VCaP (cell line): ENCODE measurements at regions not wholly inside any gene's neighbourhood (a gene's known extent, or its start where the extent isn't known, plus 50 kb on each side); places are given as distances from the start of the nearest gene placed in this dataset.

Source experiments
- H3K27ac ChIP-seq: fragments of 450-650 bp; 2 replicates; pipeline ENCODE4 v1.5.1; 2017
- TF ChIP-seq, protein P1 (sequence below): fragments of 450-650 bp; conservative IDR thresholded peaks from 2 replicates; pipeline ENCODE4 v1.5.1; 2017; ENCODE audit warnings: mild to moderate bottlenecking, moderate library complexity

DNA sequence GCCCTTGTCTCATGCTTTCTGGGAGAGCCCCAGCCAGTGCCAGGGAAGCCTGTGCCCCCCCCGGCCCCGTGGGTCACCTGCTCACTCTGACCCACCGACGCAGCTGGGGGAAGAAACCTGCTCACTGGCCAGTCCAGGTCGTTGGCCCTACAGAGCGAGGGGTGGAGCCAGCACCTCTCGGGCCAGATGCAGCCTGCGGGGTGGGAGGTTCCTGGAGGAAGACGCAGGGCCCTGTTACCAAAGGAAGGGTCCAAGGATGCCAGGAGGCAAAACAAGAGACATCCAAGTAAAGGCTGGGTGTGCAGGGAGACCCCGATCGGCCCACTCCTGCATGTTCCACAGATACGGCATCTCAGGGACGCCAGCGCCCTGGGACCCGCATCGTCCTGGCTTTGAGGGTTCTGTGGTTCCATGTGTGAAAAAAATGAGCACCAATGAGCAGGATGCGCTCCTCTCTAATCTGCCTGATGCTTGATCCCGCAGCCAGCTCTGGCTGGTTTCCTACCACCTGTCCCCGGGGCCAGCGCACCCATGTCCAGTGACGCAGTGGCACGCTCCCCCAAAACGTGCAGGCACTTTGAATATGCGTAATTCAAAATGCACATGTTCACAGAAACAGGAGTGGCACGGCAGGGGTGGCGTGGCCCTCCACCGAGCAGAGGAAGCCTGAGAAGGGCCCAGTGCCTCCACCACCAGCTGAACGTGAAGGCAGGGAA lies 66.0 kb upstream of the GALNT9 start:
- H3K27ac ChIP-seq, result no peak overlapping the region
- TF ChIP-seq, protein P1, sequence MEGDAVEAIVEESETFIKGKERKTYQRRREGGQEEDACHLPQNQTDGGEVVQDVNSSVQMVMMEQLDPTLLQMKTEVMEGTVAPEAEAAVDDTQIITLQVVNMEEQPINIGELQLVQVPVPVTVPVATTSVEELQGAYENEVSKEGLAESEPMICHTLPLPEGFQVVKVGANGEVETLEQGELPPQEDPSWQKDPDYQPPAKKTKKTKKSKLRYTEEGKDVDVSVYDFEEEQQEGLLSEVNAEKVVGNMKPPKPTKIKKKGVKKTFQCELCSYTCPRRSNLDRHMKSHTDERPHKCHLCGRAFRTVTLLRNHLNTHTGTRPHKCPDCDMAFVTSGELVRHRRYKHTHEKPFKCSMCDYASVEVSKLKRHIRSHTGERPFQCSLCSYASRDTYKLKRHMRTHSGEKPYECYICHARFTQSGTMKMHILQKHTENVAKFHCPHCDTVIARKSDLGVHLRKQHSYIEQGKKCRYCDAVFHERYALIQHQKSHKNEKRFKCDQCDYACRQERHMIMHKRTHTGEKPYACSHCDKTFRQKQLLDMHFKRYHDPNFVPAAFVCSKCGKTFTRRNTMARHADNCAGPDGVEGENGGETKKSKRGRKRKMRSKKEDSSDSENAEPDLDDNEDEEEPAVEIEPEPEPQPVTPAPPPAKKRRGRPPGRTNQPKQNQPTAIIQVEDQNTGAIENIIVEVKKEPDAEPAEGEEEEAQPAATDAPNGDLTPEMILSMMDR, result no peak

DNA sequence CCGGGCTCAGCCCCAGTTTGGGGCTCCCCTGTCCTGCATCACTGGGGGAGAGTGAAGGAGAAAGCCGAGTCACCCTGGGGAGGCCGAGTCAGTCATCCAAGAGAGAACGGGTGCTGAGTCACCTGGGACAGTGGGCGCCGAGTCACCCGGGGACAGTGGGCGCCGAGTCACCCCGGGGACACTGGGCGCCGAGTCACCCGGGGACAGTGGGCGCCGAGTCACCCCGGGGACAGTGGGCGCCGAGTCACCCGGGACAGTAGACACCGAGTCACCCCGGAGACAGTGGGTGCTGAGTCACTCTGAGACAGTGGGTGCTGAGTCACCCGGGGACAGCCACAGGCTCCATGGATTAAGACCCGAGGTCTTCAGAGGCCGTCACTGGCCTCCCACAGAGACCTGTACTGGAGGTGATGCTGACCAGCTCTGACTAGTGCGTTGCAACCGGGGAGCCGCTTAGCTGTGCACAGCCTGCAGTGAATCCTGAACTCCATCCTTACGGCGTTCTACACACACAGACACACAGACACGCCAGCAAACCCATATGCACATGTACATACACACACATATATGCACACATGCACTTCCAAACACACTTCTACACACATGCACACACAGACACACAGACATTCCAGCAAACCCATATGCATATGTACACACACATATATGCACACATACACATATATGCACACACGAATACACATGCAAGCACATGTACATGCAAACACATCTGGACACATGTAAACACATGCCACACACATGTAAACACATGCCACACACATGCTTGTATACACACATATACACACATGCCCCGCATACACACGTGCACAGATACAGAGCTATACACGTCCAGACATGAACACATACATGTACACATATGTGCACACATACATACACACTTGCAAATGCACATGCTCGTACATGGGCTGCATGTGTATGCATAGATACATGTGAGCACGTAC lies 64.9 kb upstream of the GALNT9 start:
- TF ChIP-seq, protein P1, result no peak
- H3K27ac ChIP-seq, result no peak overlapping the region

DNA sequence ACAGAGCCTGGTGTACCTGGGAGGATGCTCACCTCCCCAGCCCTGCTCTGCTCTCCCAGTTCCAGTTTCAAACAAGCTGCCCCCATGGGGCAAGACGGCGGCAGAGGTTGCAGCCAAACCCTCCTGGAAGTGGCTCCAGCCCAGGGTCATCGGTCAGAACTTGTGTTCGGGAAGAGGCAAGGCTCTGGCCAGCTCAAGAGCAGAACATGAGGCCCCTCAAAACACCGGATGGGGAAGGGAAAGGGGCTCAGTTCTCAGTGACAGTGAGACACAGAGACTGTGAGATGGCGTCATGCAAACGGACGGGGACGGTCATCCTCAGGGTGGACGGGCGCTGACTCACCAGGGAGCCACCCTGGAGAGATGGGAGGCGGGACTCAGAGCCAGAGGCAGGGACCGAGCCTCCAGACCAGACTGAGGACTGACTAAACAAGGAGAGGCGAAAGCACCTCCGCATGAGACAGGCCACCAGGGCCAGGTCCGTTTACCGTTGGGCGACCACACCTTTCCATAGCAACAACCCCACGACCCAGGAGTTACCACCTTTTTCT lies 63.9 kb upstream of the GALNT9 start:
- no peak overlapping the region for H3K27ac ChIP-seq
- TF ChIP-seq, protein P1, result no peak

DNA sequence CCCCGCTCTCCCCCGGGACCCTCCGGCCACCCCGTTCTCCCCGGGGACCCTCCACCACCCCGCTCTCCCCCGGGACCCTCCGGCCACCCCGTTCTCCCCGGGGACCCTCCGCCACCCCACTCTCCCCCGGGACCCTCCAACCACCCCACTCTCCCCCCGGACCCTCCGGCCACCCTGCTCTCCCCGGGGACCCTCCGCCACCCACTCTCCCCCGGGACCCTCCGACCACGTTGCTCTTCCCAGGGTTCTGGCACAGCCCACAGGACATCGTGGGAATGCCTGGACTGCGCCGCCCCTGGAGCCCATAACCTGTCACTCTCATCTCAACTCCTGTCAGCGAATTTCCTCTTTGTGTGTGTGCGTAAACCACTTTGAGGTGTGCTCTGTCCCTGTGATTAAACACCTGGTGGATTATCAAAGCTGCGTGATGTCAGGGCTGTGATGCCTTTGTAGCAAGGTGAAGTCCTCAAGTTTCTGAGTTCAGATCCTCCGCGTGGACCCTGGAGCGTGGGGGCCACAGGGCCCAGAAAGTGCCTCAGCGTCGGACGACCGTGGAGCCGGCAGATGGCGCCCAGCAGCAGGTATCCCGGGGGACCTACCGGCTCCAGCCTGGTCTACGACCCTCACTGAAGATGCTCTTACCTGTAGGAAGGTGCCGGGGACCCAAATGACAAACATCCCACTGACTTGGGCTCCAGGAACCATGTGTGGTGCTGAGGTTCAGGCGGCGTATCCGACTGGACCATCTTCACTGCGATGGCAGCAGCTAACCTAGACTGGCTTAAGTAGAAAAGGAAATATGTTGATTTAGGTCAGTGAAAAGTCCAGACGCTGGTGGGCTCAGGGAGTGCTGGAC lies 63.2 kb upstream of the GALNT9 start:
- TF ChIP-seq, protein P1, result no peak
- H3K27ac ChIP-seq, result no peak overlapping the region

DNA sequence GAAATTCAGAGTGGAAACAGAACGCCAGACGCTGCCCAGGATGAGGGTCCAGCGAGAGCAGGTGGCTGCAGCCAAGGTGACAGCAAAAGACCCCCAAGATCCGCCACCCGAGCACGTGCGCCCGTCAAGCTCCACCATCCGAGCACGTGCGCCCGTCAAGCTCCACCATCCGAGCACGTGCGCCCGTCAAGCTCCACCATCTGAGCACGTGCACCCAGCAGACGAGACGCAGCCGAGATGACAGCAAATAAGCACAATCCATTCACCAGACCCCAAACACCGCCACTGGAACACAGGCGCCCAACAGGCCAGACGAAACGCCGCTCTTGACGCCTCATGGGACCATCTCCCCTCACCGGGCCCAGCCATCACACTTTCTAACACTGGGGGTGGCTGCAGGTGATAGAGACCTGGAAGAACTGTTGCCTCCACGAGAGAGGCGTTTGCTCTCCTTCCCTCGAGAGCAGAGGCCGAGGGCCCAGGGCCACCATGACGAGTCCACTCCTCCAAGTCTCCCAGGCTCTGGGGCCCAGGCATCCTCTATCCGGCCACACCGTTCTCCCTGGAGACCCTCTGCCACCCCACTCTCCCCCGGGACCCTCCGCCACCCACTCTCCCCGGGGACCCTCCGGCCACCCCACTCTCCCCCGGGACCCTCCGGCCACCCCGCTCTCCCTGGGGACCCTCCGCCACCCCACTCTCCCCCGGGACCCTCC lies 62.1 kb upstream of the GALNT9 start:
- TF ChIP-seq, protein P1, result no peak
- H3K27ac ChIP-seq, result no peak overlapping the region

DNA sequence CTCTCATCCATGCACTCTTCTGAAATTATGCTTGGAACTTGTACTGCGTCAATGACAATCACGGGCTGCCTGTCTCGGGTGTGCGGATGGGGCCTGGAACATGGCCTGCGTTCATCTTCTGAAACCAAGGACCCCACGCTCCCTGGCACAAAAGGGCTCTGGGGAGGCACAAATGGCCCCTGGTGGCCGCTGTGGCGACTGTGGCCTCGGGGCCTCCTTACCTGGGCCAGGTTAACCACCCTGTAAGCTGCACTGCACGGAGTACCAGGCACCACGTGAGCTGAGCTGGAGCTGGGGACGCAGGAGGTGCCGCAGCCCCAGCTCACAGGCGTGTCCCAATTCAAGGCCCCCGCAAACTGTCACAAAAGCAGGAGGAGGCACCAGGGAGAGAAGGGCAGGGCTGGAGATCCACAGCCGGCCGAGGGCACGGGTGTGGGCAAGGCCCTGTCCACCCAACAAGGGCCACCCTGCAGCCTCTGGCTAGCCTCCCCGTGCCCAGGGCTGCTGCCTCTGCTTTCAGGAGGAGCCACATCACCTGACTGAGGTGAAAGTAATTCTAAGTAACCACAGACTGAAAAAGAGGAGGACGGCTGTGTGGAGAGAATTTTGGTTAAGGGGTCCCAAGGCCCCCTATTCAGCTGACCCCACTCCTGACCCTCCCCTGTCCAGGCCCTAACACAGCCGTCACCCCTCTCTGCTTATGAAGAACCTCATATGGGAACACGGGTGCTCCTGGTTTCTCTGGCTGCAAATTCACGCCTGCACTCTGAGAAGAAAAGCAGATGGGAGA lies 61.1 kb upstream of the GALNT9 start:
- TF ChIP-seq, protein P1, result no peak

More for the DNA sequence above, 61.1 kb upstream of the GALNT9 start:
- H3K27ac ChIP-seq, result no peak overlapping the region
